RPMI7951 (cell line): ENCODE measurements at regions not wholly inside any gene's neighbourhood (a gene's known extent, or its start where the extent isn't known, plus 50 kb on each side); places are given as distances from the start of the nearest gene placed in this dataset.

Experiments
- DNase-seq: peaks from one replicate; pipeline ENCODE4 v3.0.0-alpha.2; 2012; ENCODE audit warnings: low read depth

DNA sequence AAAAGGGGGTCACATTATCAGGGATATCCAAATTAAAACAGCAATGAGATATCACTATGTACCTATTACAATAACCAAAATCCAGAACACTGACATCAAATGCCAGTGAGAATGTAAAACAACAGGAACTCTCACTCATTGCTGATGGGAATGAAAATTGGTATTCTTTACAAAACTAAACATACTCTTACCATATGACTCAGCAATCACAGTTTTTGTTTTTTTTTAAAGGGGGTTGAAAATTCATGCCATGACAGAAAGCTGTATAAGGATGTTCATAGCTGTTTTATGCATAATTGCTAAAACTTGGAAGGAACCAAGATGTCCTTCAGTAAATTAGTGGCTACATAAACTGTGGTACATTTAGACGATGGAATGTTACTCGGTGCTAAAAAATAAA, 71.6 kb upstream of the SLITRK1 start:
- DNase-seq: no peak

DNA sequence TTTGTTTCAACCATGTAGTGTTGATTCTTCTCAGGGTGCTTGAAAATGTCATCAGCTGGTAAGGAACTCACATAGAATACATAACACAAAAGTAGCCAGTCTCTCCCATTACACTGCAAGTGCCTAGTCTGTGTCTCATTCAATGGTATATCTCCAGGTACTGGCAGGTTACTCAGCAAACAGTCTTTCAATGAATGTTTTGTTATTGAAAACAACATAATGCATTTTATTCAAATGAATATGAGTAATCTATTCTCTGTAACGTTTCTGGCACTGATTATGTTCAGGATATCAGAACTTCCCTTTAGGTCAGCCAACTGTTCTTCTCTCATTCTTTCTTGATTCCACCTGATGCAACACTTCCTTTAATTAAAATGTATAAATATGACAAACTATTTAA, 68.0 kb upstream of the SLITRK1 start:
- no peak for DNase-seq

DNA sequence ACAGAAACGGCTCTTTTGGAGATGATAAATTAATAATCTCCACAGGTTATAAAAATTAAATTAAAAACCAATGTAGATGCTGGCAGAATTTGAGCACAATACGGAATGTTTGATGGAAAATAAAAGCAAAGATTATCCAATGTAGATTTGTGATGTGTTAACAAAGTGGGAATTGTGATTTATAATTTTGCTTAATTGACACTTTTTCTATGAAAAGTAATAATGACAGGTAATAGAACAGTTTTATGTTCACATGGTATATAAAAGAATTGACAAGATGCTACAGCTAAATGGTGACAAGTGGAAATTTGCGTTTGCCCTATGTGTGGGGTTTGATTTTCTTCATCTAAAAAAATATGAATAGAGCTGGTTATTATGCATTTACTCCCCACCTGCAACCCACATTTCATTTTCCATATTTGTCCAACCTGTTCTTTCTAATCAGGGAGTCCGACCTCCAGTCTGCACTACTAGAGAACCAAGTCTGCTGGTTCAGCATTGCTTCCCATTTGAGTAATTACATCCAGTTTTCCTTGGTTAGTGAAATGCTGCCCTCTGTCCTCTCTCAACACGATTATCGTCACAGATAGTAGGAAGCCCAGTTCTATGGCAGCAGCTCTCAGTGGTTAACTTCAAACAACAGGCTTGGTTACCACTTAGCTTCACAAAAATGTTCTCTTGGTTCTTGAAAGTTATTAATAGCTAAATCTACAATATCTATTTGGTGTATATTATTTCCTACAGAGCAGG, 61.4 kb upstream of the SLITRK1 start:
- DNase-seq: no peak

DNA sequence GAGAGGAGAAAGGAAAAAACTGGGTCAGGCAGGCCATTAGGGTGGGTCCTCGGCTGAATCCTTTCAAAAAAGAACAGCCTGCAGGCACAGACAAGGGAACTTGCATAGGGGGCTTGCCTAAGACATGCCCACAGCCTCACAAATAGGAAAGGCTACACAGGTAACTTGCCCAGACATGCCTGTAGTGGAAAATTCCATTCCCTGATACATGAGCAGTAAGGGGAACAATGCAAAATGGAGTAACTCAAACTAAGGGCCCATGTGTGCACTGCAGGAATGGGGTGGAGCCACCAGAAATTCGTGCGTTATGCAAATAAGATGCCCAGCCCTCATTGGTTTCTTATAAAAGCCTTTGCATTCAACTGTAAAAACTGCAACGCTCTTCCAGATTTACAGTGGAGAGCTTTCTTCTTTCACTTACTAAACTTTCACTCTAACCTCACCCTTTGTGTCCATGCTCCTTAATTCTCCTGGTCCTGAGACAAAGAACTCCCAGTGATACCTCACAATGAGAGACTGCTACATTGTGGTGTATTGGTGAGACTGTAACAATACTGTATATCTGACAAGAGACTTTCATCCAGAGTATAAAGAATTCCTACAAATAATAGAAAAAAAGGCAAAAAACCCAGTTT, 59.5 kb upstream of the SLITRK1 start:
- DNase-seq: no peak

DNA sequence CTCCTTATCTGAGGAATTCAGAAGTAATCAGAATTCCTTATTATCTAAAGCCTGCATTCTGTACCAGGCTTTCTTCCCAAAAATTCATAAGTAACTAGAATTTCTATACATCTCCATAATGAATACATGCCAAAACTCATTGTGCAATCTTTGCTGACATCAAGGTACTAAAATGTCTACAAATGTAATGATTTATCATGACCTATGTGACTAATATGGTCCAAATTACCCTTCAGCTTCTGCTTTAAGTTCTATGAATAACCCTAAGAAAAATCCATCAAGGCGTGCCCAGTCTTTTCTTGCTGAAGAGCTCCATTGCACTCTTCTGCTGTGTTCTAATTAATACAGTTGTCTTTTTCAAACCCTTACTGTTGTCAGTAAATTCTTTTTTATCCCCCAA, 58.5 kb upstream of the SLITRK1 start:
- DNase-seq: no peak

DNA sequence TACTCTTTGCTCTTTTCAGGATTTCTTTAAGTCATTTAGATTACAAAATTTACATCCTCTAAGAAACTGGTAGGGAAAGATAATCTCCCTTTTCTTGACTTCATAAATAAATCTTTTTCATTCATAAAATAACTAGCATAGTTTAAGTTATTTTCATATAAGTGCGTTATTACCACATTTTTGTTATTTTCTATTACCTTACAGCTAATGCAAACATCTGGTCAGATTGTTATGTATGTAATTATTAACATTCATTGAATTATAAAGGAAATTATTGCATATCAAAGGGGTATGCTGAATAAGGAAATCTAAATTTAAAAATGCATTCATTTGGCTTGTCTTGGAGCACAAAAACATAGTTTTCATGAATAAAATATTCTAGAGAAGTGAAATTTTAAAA, 55.3 kb upstream of the SLITRK1 start:
- DNase-seq: no peak

DNA sequence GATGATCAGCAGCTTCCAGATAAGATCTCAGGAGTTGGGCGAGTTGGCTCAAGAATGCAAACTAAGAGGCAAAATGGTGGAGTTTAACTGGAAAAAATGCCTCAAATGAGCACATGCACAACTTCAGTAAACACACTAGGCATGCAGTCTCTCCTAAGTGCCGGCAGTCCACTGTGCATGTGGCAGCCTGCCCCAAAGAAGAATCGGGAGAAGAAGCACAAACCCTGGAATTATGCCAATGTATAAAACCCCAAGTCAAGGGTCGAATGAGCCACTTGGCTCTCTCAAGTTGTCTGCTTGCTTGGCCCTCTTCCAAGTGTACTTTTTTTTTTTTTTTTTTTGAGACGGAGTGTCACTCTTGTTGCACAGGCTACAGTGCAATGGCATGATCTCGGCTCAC, 53.3 kb upstream of the SLITRK1 start:
- DNase-seq: no peak
